GM18951 (cell line): ENCODE measurements at regions not wholly inside any gene's neighbourhood (a gene's known extent, or its start where the extent isn't known, plus 50 kb on each side); places are given as distances from the start of the nearest gene placed in this dataset.

Source experiments
- POLR2A ChIP-seq: IDR thresholded peaks from 4 replicates; pipeline ENCODE4 v1.6.1; 2011; ENCODE audit warnings: mild to moderate bottlenecking; ENCODE audit not compliant: insufficient read length, insufficient read depth; ENCODE audit errors: extremely low read depth
- in situ Hi-C: fragments of 300-500 bp; cut with MboI; formaldehyde crosslinking; loops from one replicate; pipeline ENCODE4 v1.12.0; 2022; ENCODE audit warnings: low sequenced_read_pairs, mixed read lengths, inconsistent platforms; ENCODE audit not compliant: unreplicated experiment

DNA sequence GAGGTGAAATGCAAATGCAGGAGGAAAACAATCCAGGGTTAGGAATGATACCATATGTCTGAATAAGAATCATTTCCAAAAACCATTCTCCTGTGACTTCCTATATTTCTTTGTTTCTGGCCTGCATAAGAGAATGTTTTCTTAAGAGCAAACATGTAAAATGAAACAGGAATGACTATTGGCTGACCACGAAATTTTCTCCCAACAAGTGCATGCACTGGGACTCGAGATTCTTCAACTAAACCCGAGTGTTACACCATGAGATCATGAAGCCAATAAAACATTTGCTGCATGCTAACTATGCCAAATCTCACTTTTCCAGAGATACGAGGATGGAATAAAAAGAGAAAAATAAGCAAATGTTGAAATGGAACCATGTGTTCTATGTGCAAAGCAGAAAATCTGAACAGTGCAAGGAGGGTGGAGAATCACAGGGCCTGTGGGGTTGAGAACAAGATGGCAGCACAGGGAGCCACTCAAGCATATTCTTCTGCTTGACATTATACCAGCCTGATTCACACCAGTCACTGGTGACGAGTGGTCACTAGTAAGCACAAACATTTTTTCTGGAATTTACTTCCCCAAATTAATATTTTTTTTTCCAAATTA lies 212.2 kb upstream of the FOXA2 start:
- no peak for TF ChIP-seq POLR2A
- in situ Hi-C loops: no loop called here

DNA sequence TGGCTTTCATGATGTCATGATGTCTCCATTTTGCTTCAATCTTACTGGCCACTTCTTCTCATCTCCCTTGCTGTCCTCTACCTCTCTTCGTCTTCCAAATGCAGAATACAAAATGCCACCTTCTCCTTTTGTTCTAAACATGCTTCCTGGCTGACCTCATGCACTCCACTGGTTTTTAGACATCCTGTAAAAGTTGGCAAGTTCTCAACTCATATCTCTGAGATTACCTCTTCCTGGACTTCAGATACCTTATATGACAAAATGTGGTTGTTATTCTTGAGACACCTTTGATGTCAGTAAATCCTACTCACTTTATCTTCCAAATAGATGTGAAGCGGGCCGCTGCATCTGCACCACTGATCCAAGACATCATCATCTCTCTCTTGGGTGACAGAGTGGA lies 212.7 kb upstream of the FOXA2 start:
- no peak for TF ChIP-seq POLR2A

DNA sequence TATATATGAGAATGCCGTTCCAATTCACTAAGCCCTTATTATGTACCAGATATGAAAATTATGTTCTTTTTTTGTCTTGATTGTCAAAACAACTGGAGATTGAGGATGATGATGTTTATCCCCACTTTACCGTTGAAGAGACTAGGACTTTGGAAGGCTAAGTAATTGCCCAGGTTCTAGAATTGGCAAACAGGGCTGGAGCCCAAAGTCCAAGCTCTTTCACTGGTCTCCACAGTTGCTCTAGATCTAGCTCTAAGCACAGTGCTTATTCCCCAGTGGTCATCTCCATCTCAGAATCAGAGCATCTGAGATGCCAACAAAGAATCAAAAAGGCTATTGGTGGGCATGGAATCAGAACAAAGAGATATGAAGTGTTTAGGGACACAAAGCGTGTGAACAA lies 215.3 kb upstream of the FOXA2 start:
- no peak for TF ChIP-seq POLR2A
- in situ Hi-C loops: no loop called here

More for the DNA sequence above, 212.7 kb upstream of the FOXA2 start:
- in situ Hi-C loops: no loop called here

- in situ Hi-C loops: no loop called here
These were observed 215.8 kb upstream of the FOXA2 start for GRCh38 chr20:22800129-22800528.

GRCh38 chr20:22801528-22801927 lies 217.2 kb upstream of the FOXA2 start:
- no peak for TF ChIP-seq POLR2A
- in situ Hi-C loops: no loop called here

More at GRCh38 chr20:22800129-22800528, 215.8 kb upstream of the FOXA2 start:
- no peak for TF ChIP-seq POLR2A

DNA sequence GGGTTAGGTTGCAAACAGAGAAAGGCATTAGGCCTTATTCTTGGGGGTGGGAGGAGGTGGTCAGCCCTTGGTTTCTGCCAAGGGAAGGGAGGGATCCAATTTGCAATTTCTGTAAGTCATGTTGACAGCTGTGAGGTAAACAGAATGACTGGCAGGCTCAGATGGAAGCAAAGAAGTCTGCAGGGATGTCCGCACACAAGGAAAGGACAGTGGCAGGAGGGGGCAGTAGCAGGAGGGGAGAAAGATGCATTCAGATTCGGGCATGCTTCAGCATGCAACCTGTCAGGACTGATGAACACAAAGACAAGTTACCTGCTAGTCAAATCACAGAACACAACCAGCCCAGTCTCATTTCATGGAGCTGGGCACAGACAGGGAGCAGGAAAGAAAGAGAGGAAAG lies 217.9 kb upstream of the FOXA2 start:
- in situ Hi-C loops: no loop called here
- TF ChIP-seq POLR2A: no peak

DNA sequence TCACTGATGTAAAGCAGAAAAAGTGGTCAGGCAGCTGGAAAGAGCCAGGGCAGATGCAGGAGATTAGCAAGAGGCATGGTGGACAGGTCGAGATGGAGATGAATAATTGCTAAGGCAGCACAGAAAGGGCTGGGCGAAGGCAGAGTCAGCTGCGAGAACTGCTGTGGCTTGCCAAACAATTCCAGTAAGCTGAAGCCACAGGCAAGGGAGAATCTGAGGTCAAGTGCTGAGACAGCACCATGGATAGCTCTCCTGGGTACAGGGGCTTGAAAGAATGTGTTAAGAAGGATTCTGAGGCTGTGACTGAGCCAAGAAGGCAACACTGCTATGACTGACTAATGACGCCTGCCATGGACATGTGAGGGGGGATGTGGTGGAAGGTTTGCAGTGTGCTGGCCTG lies 220.8 kb upstream of the FOXA2 start:
- TF ChIP-seq POLR2A: no peak
- in situ Hi-C loops: no loop called here

- in situ Hi-C loops: no loop called here
- TF ChIP-seq POLR2A: no peak
These were observed 221.6 kb upstream of the FOXA2 start for GRCh38 chr20:22805996-22806395.

GRCh38 chr20:22807045-22807444 lies 222.7 kb upstream of the FOXA2 start:
- in situ Hi-C loops: no loop called here
- no peak for TF ChIP-seq POLR2A

DNA sequence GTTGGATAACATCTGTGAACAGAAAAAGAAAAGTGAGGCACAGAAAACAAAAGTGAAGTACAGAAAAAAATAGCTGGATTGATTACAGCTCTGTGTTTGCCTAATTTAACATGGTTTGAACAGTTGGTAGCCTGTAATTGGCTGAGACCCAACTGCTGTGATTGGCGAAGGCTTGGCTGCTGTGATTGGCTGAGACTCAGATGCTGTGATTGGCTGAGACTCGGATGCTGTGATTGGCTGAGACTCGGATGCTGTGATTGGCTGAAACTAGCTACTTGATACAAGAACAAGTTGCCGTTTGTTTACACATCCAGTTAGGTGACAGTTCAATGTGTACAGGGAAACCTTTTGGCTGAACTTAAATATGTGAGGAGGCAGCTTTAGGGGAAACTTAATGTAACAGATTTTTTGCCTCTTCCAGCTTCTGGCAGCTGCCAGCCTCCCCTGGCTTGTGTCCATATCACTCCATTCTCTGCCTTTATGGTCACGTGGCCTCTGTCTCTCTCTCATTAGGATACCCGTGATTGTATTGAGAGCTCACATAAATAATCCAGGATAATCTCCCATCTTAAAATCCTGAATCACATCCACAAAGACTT lies 223.4 kb upstream of the FOXA2 start:
- in situ Hi-C loops: no loop called here
- no peak for TF ChIP-seq POLR2A

DNA sequence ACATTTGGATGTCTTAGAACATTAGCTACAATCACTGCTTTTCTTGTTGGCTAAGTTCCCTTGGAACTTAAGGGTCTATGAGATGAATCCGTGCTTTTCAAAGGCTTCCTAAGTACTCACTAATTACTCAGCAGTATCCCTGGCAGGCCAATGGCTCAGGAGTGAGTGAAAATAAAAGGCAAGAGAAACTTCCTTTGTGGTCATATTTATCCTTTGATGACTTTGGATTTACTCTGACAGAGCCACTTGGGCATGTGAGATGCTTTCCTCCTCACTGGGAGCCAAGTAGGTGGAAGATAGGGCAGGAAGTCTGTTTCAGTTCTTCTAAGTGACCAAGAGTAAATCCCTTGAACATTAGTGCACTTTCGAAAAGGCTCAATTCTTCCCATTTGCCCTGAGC lies 224.3 kb upstream of the FOXA2 start:
- in situ Hi-C loops: no loop called here
- no peak for TF ChIP-seq POLR2A

GRCh38 chr20:22810030-22810429 lies 225.1 kb upstream of the SSTR4 start:
- in situ Hi-C loops: no loop called here

GRCh38 chr20:22810626-22811569 lies 224.2 kb upstream of the SSTR4 start:
- in situ Hi-C loops: no loop called here
- TF ChIP-seq POLR2A: no peak

More at GRCh38 chr20:22810030-22810429, 225.1 kb upstream of the SSTR4 start:
- TF ChIP-seq POLR2A: no peak

- no peak for TF ChIP-seq POLR2A
These were observed 220.5 kb upstream of the SSTR4 start for GRCh38 chr20:22814471-22815205.

DNA sequence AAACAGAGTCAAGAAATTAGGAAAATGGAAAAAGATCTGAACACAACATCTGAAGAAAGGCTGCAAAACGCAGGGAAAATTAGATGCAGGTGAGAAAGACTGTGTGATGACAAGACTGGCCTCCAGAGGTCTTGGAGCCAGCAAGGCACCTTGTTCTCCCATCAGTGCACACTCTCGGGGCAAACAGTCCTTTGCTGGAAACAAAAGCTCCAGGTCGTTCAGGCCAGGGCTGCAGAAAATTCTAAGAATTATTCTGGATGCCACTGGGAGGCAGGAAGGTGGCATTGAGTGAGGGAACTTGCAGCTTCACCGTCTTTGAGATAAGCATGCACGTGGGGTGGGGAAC lies 219.9 kb upstream of the SSTR4 start:
- TF ChIP-seq POLR2A: no peak
- in situ Hi-C loops: no loop called here

More at GRCh38 chr20:22814471-22815205, 220.5 kb upstream of the SSTR4 start:
- in situ Hi-C loops: no loop called here
